ENCODE measurements at regions not wholly inside any gene's neighbourhood (a gene's known extent, or its start where the extent isn't known, plus 50 kb on each side); places are given as distances from the start of the nearest gene placed in this dataset.

- TF ChIP-seq ZNF639 (tag by site-specific recombination; IDR thresholded peaks at IDR 0.05) (no peak), PATZ1 (tag by site-specific recombination; IDR thresholded peaks at IDR 0.05) (no peak)
Observed at GRCh38 chr2:136557203-136557602, 208.1 kb upstream of the THSD7B start.
